Heart left ventricle (tissue), 13 donors: ENCODE measurements at regions not wholly inside any gene's neighbourhood (a gene's known extent, or its start where the extent isn't known, plus 50 kb on each side); places are given as distances from the start of the nearest gene placed in this dataset.

Experiments used
- POLR2A ChIP-seq, 2 donors: fragments of 450-650 bp; IDR thresholded peaks; one replicate each; pipeline ENCODE4 v1.6.1; 2017; ENCODE audit warnings: antibody characterized with exemption in 2 of 2, mild to moderate bottlenecking in 2 of 2, moderate library complexity in 2 of 2
- TF ChIP-seq, protein P1 (sequence below), 12 donors: fragments of 200-600 bp; sonication (generic) in 4 of 12; IDR thresholded peaks; one replicate each; pipeline versions ENCODE4 v1.5.0 to v1.8.0; 2018 to 2022; ENCODE audit warnings: antibody characterized with exemption in 12 of 12, mild to moderate bottlenecking in 5 of 12
- donor health status: ischemic (EF 13 %, LVEDD 7.1; RV severe dilation, severe dysfunction).
- donor health status: DM: no; HTN: yes; CAD: no.
- donor health status: DM: no; HTN: no; CAD: no.
- donor health status: ischemic (EF 25% LVEDD 6.9; RV normal size, moderate dysfunction).
- donor health status: ischemic (EF 25% LVEDD 5.7; RV mildly dilated, moderate dysfunction).
- donor health status: ischemic (EF 35%, LVEDD 5.7; RV mildly dilated, moderate dysfunction).
- donor health status: nonischemic (EF 11% LVEDD 7.7; RV severe dilation, severe dysfunction).
- donor health status: DM: yes; HTN: yes; CAD: no.
- donor health status: PGD.
- donor health status: ischemic (EF 29% LVEDD 5.4; RV normal size, mild dysfunction).
- donor health status: nonischemic (EF 23%, LVEDD 6.1; RV moderate dilation, normal function).

DNA sequence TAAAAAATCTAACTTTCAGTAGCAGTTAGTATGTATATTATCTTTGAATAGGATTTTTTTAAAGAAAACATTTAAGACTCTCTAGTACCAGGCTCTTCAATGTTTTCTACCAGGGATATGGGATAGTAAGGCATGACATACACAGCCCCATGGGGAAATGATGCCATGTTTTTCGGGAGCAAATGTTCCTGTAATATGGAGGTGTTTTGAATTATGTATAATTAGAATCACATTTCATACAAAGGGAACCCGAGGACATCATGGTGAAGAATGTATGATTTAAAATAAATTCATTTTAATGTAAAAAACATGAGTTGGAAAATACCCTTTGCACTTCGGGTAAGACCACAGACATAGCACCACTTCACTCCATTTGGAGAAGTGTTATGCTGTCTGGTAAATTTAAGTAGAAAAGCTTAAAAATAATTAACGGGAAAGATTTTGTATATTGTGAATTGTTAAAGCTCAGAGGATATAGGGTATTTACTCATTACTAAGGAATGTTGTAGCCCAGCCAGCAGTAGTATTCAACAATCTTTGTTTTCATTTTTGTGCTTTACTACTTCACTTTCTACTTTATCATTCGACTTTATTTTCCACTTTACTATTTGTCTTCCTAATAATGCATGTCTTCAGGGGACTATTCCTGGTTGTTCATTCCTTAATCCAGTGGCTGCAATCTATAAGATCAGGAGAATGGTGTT lies 2050.7 kb downstream of the ARAP2 start:
- TF ChIP-seq, protein P1, sequence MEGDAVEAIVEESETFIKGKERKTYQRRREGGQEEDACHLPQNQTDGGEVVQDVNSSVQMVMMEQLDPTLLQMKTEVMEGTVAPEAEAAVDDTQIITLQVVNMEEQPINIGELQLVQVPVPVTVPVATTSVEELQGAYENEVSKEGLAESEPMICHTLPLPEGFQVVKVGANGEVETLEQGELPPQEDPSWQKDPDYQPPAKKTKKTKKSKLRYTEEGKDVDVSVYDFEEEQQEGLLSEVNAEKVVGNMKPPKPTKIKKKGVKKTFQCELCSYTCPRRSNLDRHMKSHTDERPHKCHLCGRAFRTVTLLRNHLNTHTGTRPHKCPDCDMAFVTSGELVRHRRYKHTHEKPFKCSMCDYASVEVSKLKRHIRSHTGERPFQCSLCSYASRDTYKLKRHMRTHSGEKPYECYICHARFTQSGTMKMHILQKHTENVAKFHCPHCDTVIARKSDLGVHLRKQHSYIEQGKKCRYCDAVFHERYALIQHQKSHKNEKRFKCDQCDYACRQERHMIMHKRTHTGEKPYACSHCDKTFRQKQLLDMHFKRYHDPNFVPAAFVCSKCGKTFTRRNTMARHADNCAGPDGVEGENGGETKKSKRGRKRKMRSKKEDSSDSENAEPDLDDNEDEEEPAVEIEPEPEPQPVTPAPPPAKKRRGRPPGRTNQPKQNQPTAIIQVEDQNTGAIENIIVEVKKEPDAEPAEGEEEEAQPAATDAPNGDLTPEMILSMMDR (IDR thresholded peaks at IDR 0.05), result no peak
- no peak for TF ChIP-seq POLR2A (IDR thresholded peaks at IDR 0.05)
